ENCODE measurements at regions not wholly inside any gene's neighbourhood (a gene's known extent, or its start where the extent isn't known, plus 50 kb on each side); places are given as distances from the start of the nearest gene placed in this dataset.

GRCh38 chr4:30181512-30181911 is 538.7 kb upstream of the PCDH7 start:
- Mint-ChIP-seq H3K4me1 (ENCODE audit: low read depth) (no peaks in the 10 kb centered on the region), H3K9me3 (peaks cover 26% of the 10 kb centered on the region), H3K36me3 (ENCODE audit: low read depth) (no peaks in the 10 kb centered on the region), H3K4me3 (no peak overlapping the region), H3K27ac (no peak overlapping the region), H3K27me3 (ENCODE audit: insufficient read depth) (no peaks in the 10 kb centered on the region; the same call in 1 of the 2 replicates)
- DNase-seq: no peak
- no peak for TF ChIP-seq CTCF (IDR thresholded peaks at IDR 0.05)

DNA sequence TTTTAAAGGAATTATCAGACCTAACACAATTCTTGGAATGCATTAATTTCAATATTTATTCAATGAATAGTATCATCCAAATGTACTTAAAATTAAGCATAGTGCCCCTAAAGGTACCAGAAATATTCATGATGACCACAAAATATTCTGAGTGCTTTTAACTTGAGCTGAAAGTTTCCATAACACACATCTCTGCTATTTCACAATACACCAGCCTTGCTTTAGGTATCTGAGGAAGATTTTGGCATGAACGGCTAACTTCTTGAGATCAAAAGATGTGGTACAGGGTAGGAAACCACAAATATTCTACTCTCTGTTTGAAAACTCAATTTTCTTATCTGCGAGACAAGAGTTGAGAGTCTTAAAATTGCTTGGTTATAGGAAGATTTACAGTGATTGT is 538.3 kb upstream of the PCDH7 start:
- no peak for TF ChIP-seq CTCF (IDR thresholded peaks at IDR 0.05)
- DNase-seq: no peak
- Mint-ChIP-seq H3K4me1 (ENCODE audit: low read depth) (no peaks in the 10 kb centered on the region), H3K27ac (no peak overlapping the region), H3K4me3 (no peak overlapping the region), H3K9me3 (peaks cover 26% of the 10 kb centered on the region), H3K27me3 (ENCODE audit: insufficient read depth) (no peaks in the 10 kb centered on the region; the same call in 1 of the 2 replicates), H3K36me3 (ENCODE audit: low read depth) (no peaks in the 10 kb centered on the region)

GRCh38 chr4:30182786-30183185 is 537.4 kb upstream of the PCDH7 start:
- Mint-ChIP-seq H3K4me3 (no peak overlapping the region), H3K27ac (no peak overlapping the region), H3K27me3 (ENCODE audit: insufficient read depth) (no peaks in the 10 kb centered on the region; the same call in 1 of the 2 replicates), H3K9me3 (peaks cover 26% of the 10 kb centered on the region), H3K36me3 (ENCODE audit: low read depth) (no peaks in the 10 kb centered on the region), H3K4me1 (ENCODE audit: low read depth) (no peaks in the 10 kb centered on the region)
- no peak for DNase-seq
- no peak for TF ChIP-seq CTCF (IDR thresholded peaks at IDR 0.05)

DNA sequence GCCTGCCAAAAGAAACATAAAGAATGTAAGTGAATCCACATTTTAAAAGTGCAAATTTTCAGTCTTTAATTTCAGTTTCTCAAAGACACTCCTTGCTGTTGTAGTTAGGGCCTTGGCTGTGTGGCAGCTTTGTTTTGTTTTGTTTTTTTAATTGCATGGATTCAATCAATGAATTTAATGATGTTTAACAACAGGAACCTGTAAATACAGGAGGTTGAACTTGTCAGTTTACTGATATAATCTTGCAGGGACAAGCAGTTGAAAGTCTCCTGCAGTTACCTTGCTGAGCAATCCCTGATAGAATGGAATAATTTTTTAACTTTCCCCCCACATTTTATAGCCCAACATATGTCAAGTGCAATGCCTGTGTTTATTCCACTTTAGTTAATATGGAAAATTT is 528.3 kb upstream of the PCDH7 start:
- H3K36me3 Mint-ChIP-seq (ENCODE audit: low read depth): no peaks in the 10 kb centered on the region; the same call in 1 of the 2 replicates
- H3K27me3 Mint-ChIP-seq (ENCODE audit: insufficient read depth): no peaks in the 10 kb centered on the region
- H3K27ac Mint-ChIP-seq: no peak overlapping the region
- H3K4me1 Mint-ChIP-seq (ENCODE audit: low read depth): no peaks in the 10 kb centered on the region
- TF ChIP-seq CTCF (IDR thresholded peaks at IDR 0.05): no peak
- no peak for DNase-seq
- no peaks in the 10 kb centered on the region; the same call in 1 of the 2 replicates for H3K9me3 Mint-ChIP-seq
- no peak overlapping the region for H3K4me3 Mint-ChIP-seq

- no peak overlapping the region for H3K4me3 Mint-ChIP-seq
- no peak overlapping the region for H3K27ac Mint-ChIP-seq
- no peaks in the 10 kb centered on the region; the same call in 1 of the 2 replicates for H3K27me3 Mint-ChIP-seq (ENCODE audit: insufficient read depth)
- TF ChIP-seq CTCF (IDR thresholded peaks at IDR 0.05): no peak
- no peaks in the 10 kb centered on the region for H3K36me3 Mint-ChIP-seq (ENCODE audit: low read depth)
- no peak for DNase-seq
- H3K9me3 Mint-ChIP-seq: peaks cover 12% of the 10 kb centered on the region; the same call in 1 of the 2 replicates
- H3K4me1 Mint-ChIP-seq (ENCODE audit: low read depth): no peaks in the 10 kb centered on the region
Measured at GRCh38 chr4:30207389-30207788, 512.8 kb upstream of the PCDH7 start.

Measured in HFFc6 (cell line).